CD4-positive, CD25-positive, alpha-beta regulatory T cell (primary cell): ENCODE measurements at regions not wholly inside any gene's neighbourhood (a gene's known extent, or its start where the extent isn't known, plus 50 kb on each side); places are given as distances from the start of the nearest gene placed in this dataset.

ENCODE experiments used
- ATAC-seq, 2 donors: fragments of 150-1000 bp; cut with Tn5 transposase; one replicate each; pipeline ENCODE4 v1.10.0; 2021; ENCODE audit warnings: low read depth in 2 of 2, moderate number of reproducible peaks in 2 of 2, moderate library complexity in 1 of 2
- DNase-seq, 3 donors: peaks; one replicate each; pipeline versions ENCODE4 v3.0.0 to v3.0.0-alpha.2; 2012 to 2022; ENCODE audit warnings: mixed read lengths in 1 of 3
- H3K27ac ChIP-seq: one replicate; pipeline ENCODE4 v1.7.0; 2013; ENCODE audit warnings: mild to moderate bottlenecking, low read length; ENCODE audit not compliant: insufficient read depth, poor library complexity, severe bottlenecking
- H3K27me3 ChIP-seq: one replicate; pipeline ENCODE4 v1.7.0; 2013; ENCODE audit warnings: low read length; ENCODE audit not compliant: control insufficient read depth, insufficient read depth
- H3K36me3 ChIP-seq: one replicate; pipeline ENCODE4 v1.7.0; 2013; ENCODE audit warnings: mild to moderate bottlenecking, low read length, moderate library complexity; ENCODE audit not compliant: control insufficient read depth, insufficient read depth
- H3K4me1 ChIP-seq: 2 replicates; pipeline ENCODE4 v1.7.0; 2013; ENCODE audit warnings: mild to moderate bottlenecking, low read length; ENCODE audit not compliant: insufficient read depth, control insufficient read depth, poor library complexity, severe bottlenecking
- H3K4me3 ChIP-seq: one replicate; pipeline ENCODE4 v1.7.0; 2013; ENCODE audit warnings: low read depth, mild to moderate bottlenecking, low read length, moderate library complexity
- H3K9me3 ChIP-seq, 2 experiments: 1 replicate in 1 of 2; 2 replicates in 1 of 2; pipeline ENCODE4 v1.7.0; 2013; ENCODE audit warnings: low read length in 2 of 2, mild to moderate bottlenecking in 1 of 2, moderate library complexity in 1 of 2; ENCODE audit not compliant: control insufficient read depth in 2 of 2
- H3K27ac Mint-ChIP-seq, 3 donors: one replicate each; pipeline ENCODE4 v1.8.0; 2020 to 2022; ENCODE audit warnings: mild to moderate bottlenecking in 3 of 3, mixed read lengths in 3 of 3, moderate library complexity in 2 of 3
- H3K27me3 Mint-ChIP-seq: one replicate; pipeline ENCODE4 v1.8.0; 2022; ENCODE audit warnings: mild to moderate bottlenecking, mixed read lengths
- H3K36me3 Mint-ChIP-seq: one replicate; pipeline ENCODE4 v1.8.0; 2020; ENCODE audit warnings: mixed read lengths
- H3K4me1 Mint-ChIP-seq, 4 donors: one replicate each; pipeline ENCODE4 v1.8.0; 2020 to 2022; ENCODE audit warnings: mixed read lengths in 4 of 4, mild to moderate bottlenecking in 1 of 4
- H3K4me3 Mint-ChIP-seq, 4 donors: one replicate each; pipeline ENCODE4 v1.8.0; 2020 to 2022; ENCODE audit warnings: mild to moderate bottlenecking in 4 of 4, mixed read lengths in 4 of 4, moderate library complexity in 3 of 4
- H3K9me3 Mint-ChIP-seq, 7 donors: one replicate each; pipeline ENCODE4 v1.8.0; 2020 to 2022; ENCODE audit warnings: mixed read lengths in 7 of 7, mild to moderate bottlenecking in 3 of 7, moderate library complexity in 2 of 7

DNA sequence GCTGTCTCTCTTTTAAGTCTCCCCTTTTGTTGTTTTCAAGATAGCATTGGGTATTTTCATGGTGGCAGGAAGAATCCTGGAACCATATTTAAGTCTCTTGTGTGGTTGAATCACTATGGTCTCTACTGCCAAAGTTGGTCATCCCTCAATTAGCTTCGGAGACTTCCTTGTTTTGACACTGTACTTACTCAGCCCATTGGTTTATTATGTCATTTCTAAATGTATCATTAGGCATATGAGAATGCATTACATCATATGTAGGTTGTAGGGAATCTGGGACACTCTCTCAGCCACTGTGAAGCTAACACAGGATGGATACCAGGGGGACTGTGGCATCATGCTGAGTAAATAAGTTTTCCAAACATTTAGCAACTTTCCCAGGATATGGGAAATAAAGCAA, 211.8 kb downstream of the DTHD1 start:
- peaks cover 0 to 4% (median 0%) of the 10 kb centered on the region in 4 donors for H3K4me1 Mint-ChIP-seq
- Histone ChIP-seq H3K27ac (no peak overlapping the region), H3K4me3 (no peak overlapping the region), H3K4me1 (no peaks in the 10 kb centered on the region), H3K36me3 (no peaks in the 10 kb centered on the region), H3K9me3 (no peaks in the 10 kb centered on the region), H3K27me3 (no peaks in the 10 kb centered on the region)
- no peak overlapping the region for H3K4me3 Mint-ChIP-seq
- H3K9me3 Mint-ChIP-seq = peaks cover 0 to under 1% (median 0%) of the 10 kb centered on the region in 7 donors
- H3K27me3 Mint-ChIP-seq = no peaks in the 10 kb centered on the region
- H3K36me3 Mint-ChIP-seq = no peaks in the 10 kb centered on the region
- no peak overlapping the region for H3K27ac Mint-ChIP-seq
- ATAC-seq (no peak), DNase-seq (no peak)

DNA sequence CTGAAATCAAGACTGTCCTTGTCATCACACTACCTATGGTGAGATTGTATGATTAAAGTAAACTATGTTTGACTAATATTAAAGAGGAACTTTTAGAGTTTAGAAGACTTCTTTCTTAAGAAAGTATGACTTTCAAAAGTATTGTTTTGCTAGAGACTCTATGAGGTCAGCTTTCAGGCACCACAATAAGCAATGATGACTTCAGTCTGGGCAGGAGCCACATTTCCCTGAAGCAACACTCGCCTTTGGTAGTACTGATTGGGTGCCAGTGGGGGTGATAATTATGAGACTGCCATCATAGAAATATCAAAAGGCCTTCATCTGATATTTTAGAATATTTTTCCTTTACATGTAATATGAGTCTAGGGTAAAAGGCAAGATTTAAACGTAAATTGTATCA, 212.6 kb downstream of the DTHD1 start:
- no peak overlapping the region for H3K4me3 Mint-ChIP-seq
- H3K9me3 Mint-ChIP-seq = no peaks in the 10 kb centered on the region
- no peak for ATAC-seq

DNA sequence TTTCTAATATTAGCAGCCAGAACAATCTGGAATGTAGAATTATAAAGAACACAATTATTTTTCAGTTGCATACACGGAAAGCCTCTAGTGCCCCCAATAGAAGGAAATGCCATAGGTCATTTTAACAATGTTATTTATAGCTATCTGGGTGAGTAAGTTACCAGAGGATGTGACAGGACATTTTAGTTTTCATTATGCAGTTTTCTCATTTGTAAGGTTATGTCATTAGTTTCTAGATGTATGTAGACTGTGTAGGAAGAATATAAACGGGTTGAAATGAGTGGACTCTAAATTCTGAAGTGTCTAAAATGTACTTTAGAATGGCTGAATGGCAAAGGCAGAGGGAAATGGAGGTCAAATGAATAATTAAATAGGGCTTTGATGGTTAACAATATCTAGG, 213.3 kb downstream of the DTHD1 start:
- no peak overlapping the region for H3K4me3 ChIP-seq
- no peaks in the 10 kb centered on the region for H3K4me1 ChIP-seq
- no peaks in the 10 kb centered on the region for H3K9me3 ChIP-seq
- Mint-ChIP-seq H3K27ac (peak overlapping the region in 1 of 3 donors; percentile 35), H3K27me3 (no peaks in the 10 kb centered on the region), H3K36me3 (no peaks in the 10 kb centered on the region), H3K9me3 (no peaks in the 10 kb centered on the region), H3K4me3 (no peak overlapping the region), H3K4me1 (peaks cover 0 to 4% (median 0%) of the 10 kb centered on the region in 4 donors)
- no peaks in the 10 kb centered on the region for H3K27me3 ChIP-seq
- H3K36me3 ChIP-seq = no peaks in the 10 kb centered on the region
- DNase-seq = no peak
- H3K27ac ChIP-seq = no peak overlapping the region
- no peak for ATAC-seq

More for the DNA sequence above, 212.6 kb downstream of the DTHD1 start:
- no peaks in the 10 kb centered on the region for H3K9me3 ChIP-seq
- no peaks in the 10 kb centered on the region for H3K27me3 ChIP-seq
- DNase-seq = no peak
- no peak overlapping the region for H3K27ac ChIP-seq
- H3K36me3 ChIP-seq = no peaks in the 10 kb centered on the region
- Mint-ChIP-seq H3K36me3 (no peaks in the 10 kb centered on the region), H3K4me1 (peaks cover 0 to 4% (median 0%) of the 10 kb centered on the region in 4 donors), H3K27me3 (no peaks in the 10 kb centered on the region), H3K27ac (no peak overlapping the region)
- H3K4me1 ChIP-seq = no peaks in the 10 kb centered on the region
- H3K4me3 ChIP-seq = no peak overlapping the region

DNA sequence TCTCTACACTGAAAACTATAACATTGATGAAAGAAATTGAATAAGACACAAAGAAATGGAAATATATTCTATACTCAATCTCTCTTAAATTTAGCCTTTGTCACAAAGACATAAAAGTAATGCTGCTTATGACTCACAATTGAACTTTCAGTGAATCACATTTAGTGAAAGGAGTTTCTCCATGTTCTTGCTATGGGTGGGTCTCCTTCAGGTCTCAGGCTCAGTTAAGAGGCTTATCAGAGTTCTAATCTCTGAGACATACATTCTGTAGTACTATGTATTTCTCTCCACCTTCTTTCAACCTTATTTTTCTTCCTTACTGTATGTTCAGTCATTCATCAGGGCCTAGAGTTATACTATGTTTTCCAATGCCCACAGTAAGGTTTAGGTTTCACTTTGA, 220.9 kb downstream of the DTHD1 start:
- H3K27ac Mint-ChIP-seq = no peak overlapping the region
- DNase-seq = no peak
- no peak for ATAC-seq

DNA sequence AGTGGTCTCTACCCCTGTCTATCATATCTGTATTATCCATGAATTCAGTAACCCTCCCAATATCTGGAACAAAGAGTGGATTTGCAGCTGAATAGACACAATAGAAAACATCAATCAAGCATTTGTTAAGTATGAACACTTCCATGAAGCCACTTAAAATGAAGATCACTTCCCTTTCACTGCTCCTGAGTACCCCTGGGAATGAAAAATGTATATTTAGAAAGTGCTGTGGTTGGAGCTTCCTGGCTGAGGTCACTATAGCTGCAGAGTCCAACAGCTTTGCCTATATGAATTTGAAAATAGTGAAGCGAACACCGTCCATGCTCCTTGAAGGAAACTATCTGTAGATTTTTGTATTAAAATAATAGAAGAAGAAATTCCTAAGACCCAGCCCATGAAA, 227.0 kb downstream of the DTHD1 start:
- Histone ChIP-seq H3K36me3 (no peaks in the 10 kb centered on the region), H3K4me1 (no peaks in the 10 kb centered on the region), H3K27ac (no peak overlapping the region), H3K27me3 (no peaks in the 10 kb centered on the region), H3K4me3 (no peak overlapping the region), H3K9me3 (no peaks in the 10 kb centered on the region)
- Mint-ChIP-seq H3K27me3 (peaks cover 4% of the 10 kb centered on the region), H3K36me3 (no peaks in the 10 kb centered on the region), H3K4me3 (no peak overlapping the region), H3K4me1 (no peaks in the 10 kb centered on the region), H3K9me3 (peaks cover 0 to 4% (median 2%) of the 10 kb centered on the region in 7 donors), H3K27ac (no peak overlapping the region)
- ATAC-seq (no peak), DNase-seq (no peak)

More for the DNA sequence above, 220.9 kb downstream of the DTHD1 start:
- H3K27me3 ChIP-seq = no peaks in the 10 kb centered on the region
- H3K36me3 Mint-ChIP-seq = no peaks in the 10 kb centered on the region
- no peak overlapping the region for H3K4me3 ChIP-seq
- H3K4me1 ChIP-seq = no peaks in the 10 kb centered on the region
- peaks cover 0 to 4% (median 0%) of the 10 kb centered on the region in 7 donors for H3K9me3 Mint-ChIP-seq
- H3K4me3 Mint-ChIP-seq = no peak overlapping the region
- peaks cover 2% of the 10 kb centered on the region for H3K27me3 Mint-ChIP-seq
- no peaks in the 10 kb centered on the region for H3K4me1 Mint-ChIP-seq
- no peaks in the 10 kb centered on the region for H3K36me3 ChIP-seq
- H3K9me3 ChIP-seq = no peaks in the 10 kb centered on the region
- no peak overlapping the region for H3K27ac ChIP-seq

DNA sequence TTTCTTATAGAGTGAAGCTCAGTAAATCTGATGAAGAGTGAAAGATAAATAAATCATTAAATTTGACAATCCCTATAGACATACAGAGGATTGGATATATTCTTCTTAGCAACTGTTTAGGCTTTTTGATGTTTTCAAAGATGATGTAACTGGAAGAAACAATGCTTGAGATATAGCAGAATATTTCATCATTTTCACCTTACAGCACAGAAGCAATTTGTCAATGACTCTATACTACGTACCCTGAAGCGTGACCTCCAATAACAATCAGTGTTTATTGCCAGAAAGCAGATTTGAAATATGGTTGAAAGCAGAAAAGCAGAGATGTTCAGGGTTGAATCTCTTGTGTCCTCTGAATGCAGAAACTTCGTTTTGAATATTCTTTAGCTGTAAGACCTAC, 228.4 kb downstream of the DTHD1 start:
- Histone ChIP-seq H3K36me3 (no peaks in the 10 kb centered on the region), H3K27me3 (no peaks in the 10 kb centered on the region), H3K4me1 (no peaks in the 10 kb centered on the region), H3K27ac (no peak overlapping the region), H3K9me3 (no peaks in the 10 kb centered on the region), H3K4me3 (no peak overlapping the region)
- peaks cover 0 to 4% (median 2%) of the 10 kb centered on the region in 7 donors for H3K9me3 Mint-ChIP-seq
- H3K4me3 Mint-ChIP-seq = no peak overlapping the region
- H3K27me3 Mint-ChIP-seq = peaks cover 4% of the 10 kb centered on the region
- no peaks in the 10 kb centered on the region for H3K36me3 Mint-ChIP-seq
- DNase-seq (no peak), ATAC-seq (no peak)
- H3K27ac Mint-ChIP-seq = no peak overlapping the region
- no peaks in the 10 kb centered on the region for H3K4me1 Mint-ChIP-seq

DNA sequence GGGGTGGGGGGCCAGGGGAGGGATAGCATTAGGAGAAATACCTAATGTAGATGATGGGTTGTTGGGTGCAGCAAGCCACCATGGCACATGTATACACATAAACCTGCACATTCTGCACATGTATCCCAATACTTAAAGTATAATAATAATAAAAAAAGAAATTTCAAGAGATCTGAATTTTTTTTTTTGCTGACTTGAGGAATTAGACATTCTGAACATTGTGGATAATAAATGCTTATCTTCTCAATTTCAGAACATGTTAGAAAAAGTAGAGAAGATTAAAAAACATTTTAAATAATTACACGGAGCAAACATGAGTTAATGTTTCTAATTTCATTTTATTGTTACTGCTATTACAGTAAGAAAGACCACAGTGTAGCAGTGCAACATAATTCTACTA, 230.4 kb downstream of the DTHD1 start:
- Histone ChIP-seq H3K4me3 (no peak overlapping the region), H3K27ac (no peak overlapping the region), H3K4me1 (no peaks in the 10 kb centered on the region), H3K9me3 (no peaks in the 10 kb centered on the region), H3K27me3 (no peaks in the 10 kb centered on the region), H3K36me3 (no peaks in the 10 kb centered on the region)
- no peak for DNase-seq
- H3K27me3 Mint-ChIP-seq = peaks cover 4% of the 10 kb centered on the region
- no peak for ATAC-seq
- H3K27ac Mint-ChIP-seq = no peak overlapping the region
- no peaks in the 10 kb centered on the region for H3K4me1 Mint-ChIP-seq
- no peaks in the 10 kb centered on the region for H3K36me3 Mint-ChIP-seq
- peaks cover 0 to 6% (median 2%) of the 10 kb centered on the region in 7 donors for H3K9me3 Mint-ChIP-seq
- H3K4me3 Mint-ChIP-seq = no peak overlapping the region

DNA sequence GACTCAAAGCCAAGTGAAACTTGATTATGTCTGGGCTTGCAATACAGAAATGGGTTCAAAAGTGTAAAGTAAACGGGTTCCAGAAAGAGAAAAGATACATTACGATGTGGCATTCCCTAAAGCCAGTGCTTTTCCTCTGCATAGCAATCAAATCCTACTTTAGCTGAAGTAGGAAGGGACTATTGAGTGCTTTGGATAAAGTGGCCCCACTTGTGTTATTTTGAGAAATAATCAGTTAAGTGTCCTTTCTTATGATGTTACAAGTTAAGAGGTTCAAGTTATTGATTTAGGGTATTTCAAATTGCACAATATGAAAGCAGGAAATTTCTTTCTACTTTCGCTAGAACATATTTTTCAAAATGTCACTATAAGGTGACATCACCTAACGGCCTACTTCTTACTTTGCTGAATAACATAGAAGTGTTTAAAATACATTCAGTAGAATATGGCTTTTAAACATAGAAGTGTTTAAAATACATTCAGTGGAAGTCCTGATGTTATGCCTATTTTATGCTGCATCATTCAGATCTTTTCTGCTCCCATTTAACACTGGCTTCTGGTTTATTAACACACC, 235.2 kb downstream of the DTHD1 start:
- H3K4me1 ChIP-seq = no peaks in the 10 kb centered on the region
- ATAC-seq = no peak
- H3K27me3 Mint-ChIP-seq = no peaks in the 10 kb centered on the region
- no peaks in the 10 kb centered on the region for H3K4me1 Mint-ChIP-seq
- H3K9me3 ChIP-seq = no peaks in the 10 kb centered on the region
- H3K4me3 ChIP-seq = no peak overlapping the region
- H3K4me3 Mint-ChIP-seq = no peak overlapping the region
- DNase-seq = no peak
- no peaks in the 10 kb centered on the region for H3K36me3 Mint-ChIP-seq
- H3K9me3 Mint-ChIP-seq = peaks cover 0 to 6% (median 0%) of the 10 kb centered on the region in 7 donors
- H3K27me3 ChIP-seq = no peaks in the 10 kb centered on the region
- no peak overlapping the region for H3K27ac ChIP-seq
- no peak overlapping the region for H3K27ac Mint-ChIP-seq
- H3K36me3 ChIP-seq = no peaks in the 10 kb centered on the region
